GM19452 (cell line): ENCODE measurements at regions not wholly inside any gene's neighbourhood (a gene's known extent, or its start where the extent isn't known, plus 50 kb on each side); places are given as distances from the start of the nearest gene placed in this dataset.
"Not testable (repeated sequence)": the region's sequence is repeated elsewhere in the genome, so short reads cannot be mapped to it uniquely, and the experiment has no call there.

ENCODE experiments used
- ATAC-seq: cut with Tn5 transposase; IDR thresholded peaks from one replicate; pipeline ENCODE4 v1.9.1; 2021; ENCODE audit not compliant: unreplicated experiment

GRCh38 chr6:57708061-57708460 lies 390.6 kb downstream of the PRIM2 start:
- ATAC-seq: not testable (repeated sequence)

DNA sequence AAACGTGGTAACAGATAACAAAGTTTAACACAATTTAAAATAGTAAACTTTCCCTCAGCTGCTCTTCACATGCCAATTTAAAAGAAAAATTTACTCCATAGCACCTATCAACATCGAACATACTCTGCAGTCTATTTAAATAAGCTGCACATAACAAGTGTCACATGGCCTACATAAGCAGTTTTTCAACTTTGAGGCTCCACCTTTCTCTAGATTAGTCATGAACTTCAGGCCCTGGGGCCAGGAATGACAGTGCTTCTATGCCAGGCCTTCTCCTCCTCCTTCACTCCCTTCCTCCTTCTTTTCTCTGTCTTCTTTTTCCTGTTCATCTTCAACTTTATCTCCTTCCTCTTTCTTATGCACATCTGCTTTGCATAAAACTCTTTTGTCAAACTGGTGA lies 405.1 kb downstream of the PRIM2 start:
- not testable (repeated sequence) for ATAC-seq

GRCh38 chr6:57723815-57724401 lies 406.5 kb downstream of the PRIM2 start:
- ATAC-seq: not testable (repeated sequence)

GRCh38 chr6:57729407-57729806 lies 412.0 kb downstream of the PRIM2 start:
- not testable (repeated sequence) for ATAC-seq

GRCh38 chr6:57730726-57731125 lies 413.3 kb downstream of the PRIM2 start:
- not testable (repeated sequence) for ATAC-seq

GRCh38 chr6:57747716-57748115 lies 430.3 kb downstream of the PRIM2 start:
- ATAC-seq: not testable (repeated sequence)

- not testable (repeated sequence) for ATAC-seq
Measured at GRCh38 chr6:57759850-57760249, 442.4 kb downstream of the PRIM2 start.

DNA sequence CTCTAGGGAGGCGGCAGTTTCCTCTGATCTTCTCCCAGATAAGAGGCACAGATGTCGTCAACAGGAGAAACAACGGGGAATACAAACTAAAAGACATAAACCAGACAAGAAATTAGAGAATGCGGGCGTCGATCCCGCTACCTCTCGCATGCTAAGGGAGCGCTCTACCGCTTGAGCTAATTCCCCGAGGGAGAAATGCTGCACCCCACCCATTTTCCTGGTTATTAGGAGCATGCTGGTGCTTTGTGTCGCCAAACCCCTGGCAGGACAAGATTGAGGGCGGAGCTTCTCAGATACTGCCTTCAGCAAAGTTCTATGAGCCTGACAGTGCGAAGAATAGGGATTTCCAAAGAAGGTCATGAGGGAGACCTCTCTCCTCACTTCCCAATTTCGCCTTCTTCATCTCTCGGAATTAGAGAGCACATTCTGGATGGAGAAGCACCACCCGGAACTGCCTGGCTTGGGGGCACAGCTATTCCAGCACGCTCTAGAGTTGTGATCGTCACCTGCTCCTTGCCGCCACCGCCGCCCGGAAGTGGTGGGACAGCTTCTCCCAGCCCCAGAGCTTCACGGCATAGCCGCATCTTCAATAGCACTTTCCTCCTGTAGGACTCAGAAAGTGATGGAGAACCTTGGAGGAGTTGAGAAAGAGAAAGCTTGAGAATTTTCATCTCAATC lies 475.4 kb downstream of the PRIM2 start:
- not testable (repeated sequence) for ATAC-seq

DNA sequence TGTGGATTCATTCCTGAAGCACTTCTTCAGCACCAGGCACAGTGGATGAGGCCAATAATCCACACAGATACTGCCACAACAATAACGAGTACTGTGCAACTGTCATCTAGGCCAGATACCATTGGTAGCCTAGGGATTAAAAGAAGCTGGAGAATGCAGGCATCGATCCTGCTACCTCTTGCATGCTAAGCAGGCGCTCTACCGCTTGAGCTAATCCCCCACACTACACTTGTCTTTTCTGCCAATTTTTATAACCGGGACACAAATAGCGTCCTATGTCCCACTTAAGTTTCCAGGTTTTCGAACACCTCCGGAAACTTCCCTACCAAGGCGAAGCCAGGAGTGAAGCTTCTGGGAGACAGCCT lies 475.9 kb downstream of the PRIM2 start:
- ATAC-seq: not testable (repeated sequence)

GRCh38 chr6:57799703-57800479 lies 482.5 kb downstream of the PRIM2 start:
- ATAC-seq: not testable (repeated sequence)

GRCh38 chr6:57808581-57808980 lies 491.2 kb downstream of the PRIM2 start:
- ATAC-seq: not testable (repeated sequence)

DNA sequence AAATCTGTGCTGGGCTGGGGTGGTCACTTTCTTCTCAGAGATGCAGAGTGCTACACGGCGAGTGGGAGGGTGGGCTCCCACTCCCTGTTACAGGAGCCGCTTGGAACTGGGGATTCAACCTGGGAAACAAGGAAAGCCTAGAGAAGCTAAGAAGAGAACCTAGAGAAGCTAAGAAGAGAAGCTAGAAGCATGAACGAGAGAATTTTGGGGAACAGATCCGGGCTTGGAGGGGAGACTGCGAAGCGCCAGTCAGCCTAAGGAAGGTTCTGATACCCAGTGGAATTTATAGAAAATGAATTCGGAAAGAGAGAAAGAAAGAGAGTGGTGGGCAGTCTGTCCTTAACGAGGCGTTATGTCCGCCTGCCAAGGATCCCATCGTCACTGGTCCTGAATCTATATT lies 492.0 kb downstream of the PRIM2 start:
- ATAC-seq: not testable (repeated sequence)

GRCh38 chr6:57813271-57814075 lies 496.0 kb downstream of the PRIM2 start:
- not testable (repeated sequence) for ATAC-seq

DNA sequence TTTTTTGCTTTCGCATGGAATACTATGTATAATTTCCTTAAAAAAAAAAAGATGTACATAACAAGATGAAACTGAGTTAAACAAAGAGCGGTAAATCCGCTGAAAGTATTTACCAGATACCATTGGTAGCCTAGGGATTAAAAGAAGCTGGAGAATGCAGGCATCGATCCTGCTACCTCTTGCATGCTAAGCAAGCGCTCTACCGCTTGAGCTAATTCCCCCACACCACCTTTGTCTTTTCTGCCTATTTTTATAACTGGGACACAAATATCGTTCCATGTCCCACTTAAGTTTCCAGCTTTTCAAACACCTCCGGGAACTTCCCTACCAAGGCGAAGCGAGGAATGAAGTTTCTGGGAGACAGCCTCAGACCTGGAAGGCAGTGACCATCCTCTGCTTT lies 498.4 kb downstream of the PRIM2 start:
- ATAC-seq: not testable (repeated sequence)

DNA sequence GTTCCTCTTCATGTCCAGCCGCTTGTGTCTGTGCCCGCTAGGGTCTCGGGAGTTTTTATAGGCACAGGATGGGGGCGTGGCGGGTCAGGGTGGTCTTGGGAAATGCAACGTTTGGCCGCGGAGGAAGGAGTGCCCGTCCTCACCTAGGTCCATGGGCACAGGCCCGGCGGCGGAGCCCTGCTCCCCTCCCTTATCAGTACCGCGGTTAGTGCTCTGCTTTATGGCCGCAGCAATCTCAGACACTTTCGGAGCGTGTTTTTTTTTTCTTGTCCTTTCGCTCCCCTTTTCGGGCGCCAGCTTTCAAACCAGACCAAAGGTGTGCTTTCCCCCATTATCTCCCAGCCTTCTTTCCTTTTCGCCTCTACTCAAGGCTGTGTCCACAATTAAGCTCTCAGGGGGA lies 503.9 kb downstream of the PRIM2 start:
- ATAC-seq: not testable (repeated sequence)

- not testable (repeated sequence) for ATAC-seq
Measured at GRCh38 chr6:57822448-57822847, 505.0 kb downstream of the PRIM2 start.

DNA sequence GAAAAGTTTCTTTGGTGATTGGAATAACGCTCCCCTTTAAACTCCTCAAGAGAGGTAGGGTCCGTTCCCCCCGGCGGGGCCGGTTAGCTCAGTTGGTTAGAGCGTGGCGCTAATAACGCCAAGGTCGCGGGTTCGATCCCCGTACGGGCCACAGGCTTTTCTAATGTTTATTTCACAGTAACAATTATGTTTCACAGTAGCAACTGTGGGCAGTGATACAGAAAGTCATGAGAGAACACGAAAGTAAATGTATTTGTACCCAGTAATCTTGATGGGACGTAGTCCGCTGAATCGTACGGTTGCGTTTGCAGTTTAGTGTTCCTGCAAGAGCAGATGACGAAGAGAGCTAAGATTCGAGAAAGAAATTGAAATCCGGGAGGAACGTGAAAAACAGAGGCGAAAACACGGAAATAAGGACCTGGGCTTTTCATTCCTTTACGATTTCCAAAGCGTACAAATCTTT lies 505.5 kb downstream of the PRIM2 start:
- ATAC-seq: no peak

DNA sequence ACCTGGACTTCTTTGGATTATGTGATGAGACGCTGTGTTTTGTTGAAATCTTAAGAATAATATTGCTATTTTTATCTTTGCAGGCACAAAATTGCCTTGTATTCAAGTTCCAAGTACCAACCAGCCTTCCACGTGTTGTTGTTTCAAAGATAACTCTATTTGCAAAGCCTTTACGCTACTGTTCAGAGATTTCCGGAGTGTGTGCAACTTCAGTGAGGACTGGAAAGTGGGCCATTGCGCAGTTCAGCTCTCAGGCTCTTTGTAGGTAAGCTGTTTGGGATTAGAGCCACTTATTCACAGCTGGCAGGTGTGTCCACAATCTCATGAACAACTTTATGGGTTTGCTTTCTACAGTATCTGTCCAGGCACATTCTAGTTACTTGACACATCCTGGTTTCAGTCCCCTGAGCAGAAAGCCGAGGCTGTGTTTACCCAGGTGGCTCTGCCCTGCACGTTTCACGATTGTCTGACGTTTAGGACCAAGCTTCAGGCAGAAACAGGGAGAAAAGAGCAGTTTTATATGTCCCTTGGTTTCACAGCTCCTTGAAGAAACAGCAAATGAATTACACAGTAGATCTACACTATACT lies 520.3 kb downstream of the PRIM2 start:
- not testable (repeated sequence) for ATAC-seq

DNA sequence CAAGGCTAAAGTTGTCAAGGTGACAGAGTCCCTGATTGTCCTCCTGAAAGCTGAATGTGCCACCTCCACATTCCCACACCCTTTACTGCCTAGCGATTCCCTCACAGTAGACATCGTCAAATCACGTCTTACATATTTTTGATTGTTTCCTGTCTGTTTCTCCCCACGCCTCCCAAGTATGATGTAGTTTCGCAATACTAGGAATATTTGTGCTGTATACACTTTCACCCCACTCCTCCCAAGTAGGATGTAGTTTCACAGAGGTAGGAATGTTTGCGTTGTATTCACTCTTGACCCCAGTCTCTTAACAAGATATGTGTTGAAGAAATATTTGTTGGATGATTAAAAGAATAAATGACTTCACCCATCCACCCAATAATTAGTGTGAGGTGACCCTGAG lies 524.1 kb downstream of the PRIM2 start:
- ATAC-seq: not testable (repeated sequence)

GRCh38 chr6:57853745-57854407 lies 536.4 kb downstream of the PRIM2 start:
- ATAC-seq: not testable (repeated sequence)
